MM.1S (cell line): ENCODE measurements at regions not wholly inside any gene's neighbourhood (a gene's known extent, or its start where the extent isn't known, plus 50 kb on each side); places are given as distances from the start of the nearest gene placed in this dataset.

Experiments used
- DNase-seq: peaks from one replicate; pipeline ENCODE4 v3.0.0-alpha.2; 2015
- H2AFZ ChIP-seq: fragments of 300-600 bp; sonication (generic); 2 replicates; pipeline ENCODE4 v1.6.0; 2016; ENCODE audit warnings: antibody characterized with exemption, low read length
- H3F3A ChIP-seq: fragments of 300-600 bp; sonication (generic); 2 replicates; pipeline ENCODE4 v1.6.1; 2016; ENCODE audit warnings: mild to moderate bottlenecking, antibody characterized with exemption, low read length, moderate library complexity, mixed read lengths; ENCODE audit not compliant: insufficient read depth
- H3K27ac ChIP-seq: fragments of 300-600 bp; sonication (generic); 2 replicates; pipeline ENCODE4 v1.5.1; 2016; ENCODE audit warnings: mild to moderate bottlenecking, low read length
- H3K27me3 ChIP-seq: fragments of 300-600 bp; sonication (generic); replicated peaks from 2 replicates; pipeline ENCODE4 v1.6.0; 2016; ENCODE audit warnings: low read length; ENCODE audit not compliant: insufficient read depth
- H3K36me3 ChIP-seq: fragments of 300-600 bp; sonication (generic); replicated peaks from 2 replicates; pipeline ENCODE4 v1.6.1; 2016; ENCODE audit warnings: mild to moderate bottlenecking, low read length, mixed read lengths; ENCODE audit not compliant: insufficient read depth
- H3K4me1 ChIP-seq: fragments of 300-600 bp; sonication (generic); 2 replicates; pipeline ENCODE4 v1.6.1; 2016; ENCODE audit warnings: low read length, mixed read lengths
- H3K4me2 ChIP-seq: fragments of 300-600 bp; sonication (generic); 2 replicates; pipeline ENCODE4 v1.6.0; 2016; ENCODE audit warnings: low read depth, low read length
- H3K4me3 ChIP-seq: fragments of 300-600 bp; sonication (generic); 2 replicates; pipeline ENCODE4 v1.5.1; 2016; ENCODE audit warnings: low read length, mixed read lengths
- H3K79me2 ChIP-seq: fragments of 300-600 bp; sonication (generic); 2 replicates; pipeline ENCODE4 v1.6.1; 2016; ENCODE audit warnings: mixed run types, low read length, mixed read lengths
- H3K9ac ChIP-seq: fragments of 300-600 bp; sonication (generic); 2 replicates; pipeline ENCODE4 v1.6.1; 2016; ENCODE audit warnings: low read length, mixed read lengths
- H3K9me2 ChIP-seq: fragments of 300-600 bp; sonication (generic); replicated peaks from 2 replicates; pipeline ENCODE4 v1.6.1; 2016; ENCODE audit warnings: mild to moderate bottlenecking, low read length, mixed read lengths; ENCODE audit not compliant: insufficient read depth
- H3K9me3 ChIP-seq: fragments of 300-600 bp; sonication (generic); replicated peaks from 2 replicates; pipeline ENCODE4 v1.6.1; 2016; ENCODE audit warnings: mild to moderate bottlenecking, low read length, mixed read lengths; ENCODE audit not compliant: insufficient read depth
- H4K20me1 ChIP-seq: fragments of 300-600 bp; sonication (generic); 2 replicates; pipeline ENCODE4 v1.6.1; 2016; ENCODE audit warnings: mild to moderate bottlenecking, low read length, moderate library complexity, mixed read lengths; ENCODE audit not compliant: insufficient read depth
- CTCF ChIP-seq: fragments of 300-600 bp; sonication (generic); IDR thresholded peaks from 2 replicates; pipeline ENCODE4 v1.5.1; 2016; ENCODE audit warnings: antibody characterized with exemption, low read length, mixed read lengths
- EZH2 ChIP-seq: fragments of 300-600 bp; sonication (generic); optimal IDR thresholded peaks from 2 replicates; pipeline ENCODE3; 2017; ENCODE audit warnings: low read depth, mild to moderate bottlenecking, antibody characterized with exemption, low read length, mixed read lengths
- EZH2phosphoT487 ChIP-seq: fragments of 300-600 bp; sonication (generic); IDR thresholded peaks from 2 replicates; pipeline ENCODE4 v1.6.1; 2018; ENCODE audit warnings: antibody characterized with exemption, low read length

DNA sequence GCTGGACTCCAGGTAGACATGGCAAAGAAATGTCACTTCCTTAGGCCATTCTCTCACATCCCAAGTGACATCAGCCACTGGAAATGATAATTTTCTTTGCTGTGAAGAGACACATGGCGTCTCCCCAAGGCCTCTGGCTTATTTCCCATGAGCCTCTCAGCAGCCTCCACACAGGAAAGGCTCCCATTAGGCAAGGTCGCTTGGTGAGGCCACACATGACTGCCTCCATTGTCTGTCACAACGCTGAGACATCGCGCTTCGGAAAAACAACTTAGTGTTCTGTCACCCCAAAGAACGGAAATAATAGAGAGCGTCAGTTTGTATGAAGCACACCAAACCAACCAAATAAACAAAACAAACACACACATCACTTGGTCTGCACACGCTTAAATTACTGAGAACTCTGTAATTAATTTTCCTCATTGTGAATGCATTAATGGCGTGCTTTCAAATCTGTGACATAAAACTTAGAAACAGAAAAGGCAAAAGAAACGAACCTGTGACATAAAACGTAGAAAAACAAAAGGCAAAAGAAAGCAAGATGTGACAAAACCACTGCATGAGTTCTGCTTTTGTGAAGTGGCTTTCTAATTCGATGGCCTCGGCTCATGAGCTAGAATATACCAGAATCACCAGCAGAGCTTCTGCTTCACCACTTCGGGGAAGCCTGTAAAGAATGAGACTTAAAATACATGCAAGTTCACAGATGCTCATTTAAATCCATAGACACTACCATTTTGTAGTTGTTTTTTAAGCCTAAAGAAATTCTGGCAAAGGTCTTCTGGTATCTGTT lies 404.2 kb upstream of the SGCG start:
- H3K27ac ChIP-seq = no peak overlapping the region
- no peaks in the 10 kb centered on the region for H4K20me1 ChIP-seq
- no peaks in the 10 kb centered on the region for H3K9me3 ChIP-seq
- no peaks in the 10 kb centered on the region for H3K27me3 ChIP-seq
- H3K9me2 ChIP-seq = no peaks in the 10 kb centered on the region
- H3K4me3 ChIP-seq = no peak overlapping the region
- H3K9ac ChIP-seq = no peak overlapping the region
- TF ChIP-seq EZH2 = no peak
- TF ChIP-seq EZH2phosphoT487 = no peak
- TF ChIP-seq CTCF = no peak
- H3K36me3 ChIP-seq = no peaks in the 10 kb centered on the region
- H3F3A ChIP-seq = no peaks in the 10 kb centered on the region
- no peak overlapping the region for H3K4me2 ChIP-seq
- H2AFZ ChIP-seq = no peak overlapping the region
- no peaks in the 10 kb centered on the region for H3K79me2 ChIP-seq
- H3K4me1 ChIP-seq = no peaks in the 10 kb centered on the region
- no peak for DNase-seq

DNA sequence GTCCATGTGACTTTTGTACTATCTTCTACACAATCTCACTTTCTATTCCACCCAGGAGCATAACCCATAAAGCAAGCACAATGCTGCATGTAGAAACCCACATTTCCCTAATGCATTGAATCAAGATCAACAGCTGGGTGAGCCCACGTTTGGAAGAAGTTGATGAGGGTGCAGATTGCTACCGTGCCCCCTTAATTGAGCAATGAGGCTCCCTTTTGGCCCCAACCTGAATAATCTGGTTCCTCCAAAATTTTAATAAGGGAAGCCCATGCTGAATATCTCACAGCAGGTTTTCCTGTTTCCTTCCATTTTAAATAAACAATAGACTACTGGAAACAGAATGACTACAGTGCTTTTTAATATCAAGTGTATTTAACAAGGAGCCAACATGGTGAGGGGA lies 403.6 kb upstream of the SGCG start:
- Histone ChIP-seq H2AFZ (no peak overlapping the region), H3K4me2 (no peak overlapping the region), H3K9ac (no peak overlapping the region)

DNA sequence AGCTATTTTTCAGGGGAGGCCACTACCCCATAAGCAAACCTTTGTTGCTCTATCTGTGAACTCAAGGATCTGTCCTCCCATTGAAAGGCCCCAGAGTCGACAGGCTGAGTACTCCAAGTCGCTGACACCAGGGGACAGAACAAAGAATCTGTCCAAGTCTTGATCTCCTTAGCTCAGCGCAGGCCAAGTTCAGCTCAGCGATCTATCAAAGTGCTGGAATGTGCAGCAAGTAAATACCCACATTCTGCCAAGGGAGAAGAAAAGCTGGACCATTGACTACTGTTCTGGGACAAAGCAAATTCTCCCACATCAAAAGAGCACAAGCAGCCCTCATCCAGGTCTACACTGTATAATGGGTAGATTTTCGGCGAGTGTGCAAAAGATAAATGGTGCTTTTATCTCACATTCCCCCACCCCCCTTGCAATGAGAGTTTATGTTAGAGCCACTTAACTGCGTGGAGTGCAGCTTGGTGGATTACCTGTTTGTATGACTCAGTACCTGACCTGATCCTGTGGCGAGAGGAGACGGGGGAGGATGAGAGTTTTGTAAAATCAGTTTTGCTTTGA lies 391.7 kb upstream of the SGCG start:
- DNase-seq = no peak
- Histone ChIP-seq H3K9ac (no peak overlapping the region), H3F3A (no peaks in the 10 kb centered on the region), H3K27ac (no peak overlapping the region), H3K4me2 (no peak overlapping the region), H2AFZ (no peak overlapping the region), H3K9me2 (no peaks in the 10 kb centered on the region), H3K27me3 (no peaks in the 10 kb centered on the region), H3K36me3 (no peaks in the 10 kb centered on the region), H3K9me3 (no peaks in the 10 kb centered on the region), H4K20me1 (no peaks in the 10 kb centered on the region), H3K4me3 (no peak overlapping the region), H3K79me2 (no peaks in the 10 kb centered on the region), H3K4me1 (no peaks in the 10 kb centered on the region)
- TF ChIP-seq EZH2 = no peak
- no peak for TF ChIP-seq EZH2phosphoT487
- no peak for TF ChIP-seq CTCF

More for the DNA sequence above, 403.6 kb upstream of the SGCG start:
- H3K4me3 ChIP-seq = no peak overlapping the region
- TF ChIP-seq EZH2phosphoT487 (no peak), EZH2 (no peak), CTCF (no peak)
- no peak for DNase-seq
- no peaks in the 10 kb centered on the region for H3K4me1 ChIP-seq
- H3K79me2 ChIP-seq = no peaks in the 10 kb centered on the region
- no peaks in the 10 kb centered on the region for H3K9me2 ChIP-seq
- no peak overlapping the region for H3K27ac ChIP-seq
- H3K27me3 ChIP-seq = no peaks in the 10 kb centered on the region
- H3F3A ChIP-seq = no peaks in the 10 kb centered on the region
- no peaks in the 10 kb centered on the region for H3K36me3 ChIP-seq
- H4K20me1 ChIP-seq = no peaks in the 10 kb centered on the region
- H3K9me3 ChIP-seq = no peaks in the 10 kb centered on the region
